HG03159 (cell line): ENCODE measurements at regions not wholly inside any gene's neighbourhood (a gene's known extent, or its start where the extent isn't known, plus 50 kb on each side); places are given as distances from the start of the nearest gene placed in this dataset.

Experiments used
- ATAC-seq: cut with Tn5 transposase; IDR thresholded peaks from one replicate; pipeline ENCODE4 v1.9.1; 2021; ENCODE audit warnings: mild to moderate bottlenecking, moderate library complexity; ENCODE audit not compliant: unreplicated experiment

- ATAC-seq = no peak
Observed at GRCh38 chr22:47847131-47847890, 1084.9 kb downstream of the TBC1D22A start.

- no peak for ATAC-seq
Observed at GRCh38 chr22:47846206-47846605, 1083.8 kb downstream of the TBC1D22A start.

GRCh38 chr22:47842119-47842518 is 1079.7 kb downstream of the TBC1D22A start:
- ATAC-seq = no peak

- ATAC-seq = no peak
Observed at GRCh38 chr22:47841156-47841555, 1078.7 kb downstream of the TBC1D22A start.

- no peak for ATAC-seq
Observed at GRCh38 chr22:47839595-47840227, 1077.3 kb downstream of the TBC1D22A start.

GRCh38 chr22:47837703-47838102 is 1075.3 kb downstream of the TBC1D22A start:
- no peak for ATAC-seq

GRCh38 chr22:47836957-47837356 is 1074.5 kb downstream of the TBC1D22A start:
- ATAC-seq = no peak

- ATAC-seq = no peak
Observed at GRCh38 chr22:47835726-47836125, 1073.3 kb downstream of the TBC1D22A start.

- no peak for ATAC-seq
Observed at GRCh38 chr22:47826016-47826415, 1063.6 kb downstream of the TBC1D22A start.

- ATAC-seq = no peak
Observed at GRCh38 chr22:47822422-47822821, 1060.0 kb downstream of the TBC1D22A start.

GRCh38 chr22:47818496-47818895 is 1056.0 kb downstream of the TBC1D22A start:
- no peak for ATAC-seq

- no peak for ATAC-seq
Observed at GRCh38 chr22:47817380-47817779, 1054.9 kb downstream of the TBC1D22A start.

- no peak for ATAC-seq
Observed at GRCh38 chr22:47816863-47817210, 1054.4 kb downstream of the TBC1D22A start.

GRCh38 chr22:47816121-47816862 is 1053.8 kb downstream of the TBC1D22A start:
- ATAC-seq = no peak

GRCh38 chr22:47814474-47814873 is 1052.0 kb downstream of the TBC1D22A start:
- no peak for ATAC-seq

- no peak for ATAC-seq
Observed at GRCh38 chr22:47813661-47814060, 1051.2 kb downstream of the TBC1D22A start.

- no peak for ATAC-seq
Observed at GRCh38 chr22:47811971-47812370, 1049.5 kb downstream of the TBC1D22A start.

GRCh38 chr22:47810505-47811500 is 1048.4 kb downstream of the TBC1D22A start:
- no peak for ATAC-seq

GRCh38 chr22:47808886-47809620 is 1046.6 kb downstream of the TBC1D22A start:
- ATAC-seq = no peak

GRCh38 chr22:47808236-47808635 is 1045.8 kb downstream of the TBC1D22A start:
- no peak for ATAC-seq
